Right lobe of liver (tissue), 4 donors: ENCODE measurements at regions not wholly inside any gene's neighbourhood (a gene's known extent, or its start where the extent isn't known, plus 50 kb on each side); places are given as distances from the start of the nearest gene placed in this dataset.
"Not testable (repeated sequence)": the region's sequence is repeated elsewhere in the genome, so short reads cannot be mapped to it uniquely, and the experiment has no call there.

ENCODE experiments used
- POLR2A ChIP-seq: fragments of 450-650 bp; IDR thresholded peaks from one replicate; pipeline ENCODE4 v1.6.1; 2017; ENCODE audit warnings: antibody characterized with exemption, mild to moderate bottlenecking
- TF ChIP-seq, protein P1 (sequence below), 4 donors: fragments of 200-600 bp in 3 of 4; fragments of 450-650 bp in 1 of 4; IDR thresholded peaks; one replicate each; pipeline versions ENCODE4 v1.5.1 to v1.8.0; 2016 to 2022; ENCODE audit warnings: antibody characterized with exemption in 4 of 4, mild to moderate bottlenecking in 2 of 4
- donor health status: DM: no; HTN: no; CAD: no.
- donor health status: DM: no; HTN: no; CAD: no.
- donor health status: DM: no; HTN: yes; CAD: no.

DNA sequence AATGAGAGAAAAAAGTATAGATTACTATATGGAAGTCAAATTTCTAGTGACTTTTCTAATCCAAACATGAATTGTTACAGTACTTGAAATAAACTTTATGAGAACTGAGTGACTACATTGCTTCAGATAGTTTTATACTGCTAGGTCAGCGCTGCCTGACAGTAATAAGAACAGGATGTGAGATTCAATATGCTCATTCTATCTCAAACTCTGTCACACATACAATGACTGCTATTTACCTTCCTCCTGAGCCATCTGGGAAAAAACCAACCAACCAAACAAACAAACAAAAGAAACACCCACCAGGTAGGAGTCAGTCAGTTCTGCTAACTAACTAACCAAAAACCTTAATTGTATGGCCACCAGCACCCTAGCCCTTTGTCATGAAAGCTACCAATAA lies 89.0 kb upstream of the NOTCH2NLA start:
- TF ChIP-seq, protein P1, sequence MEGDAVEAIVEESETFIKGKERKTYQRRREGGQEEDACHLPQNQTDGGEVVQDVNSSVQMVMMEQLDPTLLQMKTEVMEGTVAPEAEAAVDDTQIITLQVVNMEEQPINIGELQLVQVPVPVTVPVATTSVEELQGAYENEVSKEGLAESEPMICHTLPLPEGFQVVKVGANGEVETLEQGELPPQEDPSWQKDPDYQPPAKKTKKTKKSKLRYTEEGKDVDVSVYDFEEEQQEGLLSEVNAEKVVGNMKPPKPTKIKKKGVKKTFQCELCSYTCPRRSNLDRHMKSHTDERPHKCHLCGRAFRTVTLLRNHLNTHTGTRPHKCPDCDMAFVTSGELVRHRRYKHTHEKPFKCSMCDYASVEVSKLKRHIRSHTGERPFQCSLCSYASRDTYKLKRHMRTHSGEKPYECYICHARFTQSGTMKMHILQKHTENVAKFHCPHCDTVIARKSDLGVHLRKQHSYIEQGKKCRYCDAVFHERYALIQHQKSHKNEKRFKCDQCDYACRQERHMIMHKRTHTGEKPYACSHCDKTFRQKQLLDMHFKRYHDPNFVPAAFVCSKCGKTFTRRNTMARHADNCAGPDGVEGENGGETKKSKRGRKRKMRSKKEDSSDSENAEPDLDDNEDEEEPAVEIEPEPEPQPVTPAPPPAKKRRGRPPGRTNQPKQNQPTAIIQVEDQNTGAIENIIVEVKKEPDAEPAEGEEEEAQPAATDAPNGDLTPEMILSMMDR (IDR thresholded peaks at IDR 0.05): not testable (repeated sequence)
- not testable (repeated sequence) for TF ChIP-seq POLR2A
